ENCODE measurements at regions not wholly inside any gene's neighbourhood (a gene's known extent, or its start where the extent isn't known, plus 50 kb on each side); places are given as distances from the start of the nearest gene placed in this dataset.

DNA sequence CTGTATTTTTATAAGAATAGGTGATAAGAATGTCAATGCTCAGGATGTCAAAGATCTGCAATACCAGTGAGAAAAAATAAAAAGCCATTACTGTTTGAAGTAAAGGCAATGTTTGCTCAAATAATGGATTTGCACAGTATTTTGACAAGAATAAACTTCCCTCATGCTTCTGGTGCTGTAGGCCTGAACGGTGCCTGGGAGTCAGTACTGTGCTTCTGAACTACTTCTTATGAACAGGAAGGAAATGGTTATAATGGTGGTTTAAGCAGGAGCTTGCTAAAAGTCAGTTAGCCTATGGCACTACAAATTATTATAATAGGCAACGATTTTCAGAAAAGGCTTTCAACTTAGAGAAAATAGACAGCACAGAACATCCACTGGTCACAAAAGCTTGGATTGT is 548.3 kb upstream of the CDH18 start:
- BruUV-seq (replicated peaks): no TSS peak
- FAIRE-seq: no peak
- dilution Hi-C loops (cut with MboI; ENCODE audit: extremely low pct_ligation_motif_present, low sequenced_read_pairs): no loop called here

More for the DNA sequence above, 548.3 kb upstream of the CDH18 start:
- Histone ChIP-seq H3K27ac (ENCODE audit: insufficient read depth, low read depth, low read length) (no peak overlapping the region), H3K4me1 (ENCODE audit: control insufficient read depth, extremely low read depth, insufficient read depth, low read length) (no peaks in the 10 kb centered on the region), H2AFZ (ENCODE audit: low read depth, low read length) (no peak overlapping the region), H4K20me1 (replicated peaks; ENCODE audit: control insufficient read depth, extremely low read depth, insufficient read depth, low read length) (no peaks in the 10 kb centered on the region), H3K9me1 (replicated peaks; ENCODE audit: control insufficient read depth, extremely low read depth, insufficient read depth, low read length) (no peaks in the 10 kb centered on the region), H3K4me2 (ENCODE audit: insufficient read depth, low read length) (no peak overlapping the region), H3K36me3 (ENCODE audit: control insufficient read depth in 2 of 2, extremely low read depth in 1 of 2, insufficient read depth in 2 of 2, low read length in 2 of 2) (no peaks in the 10 kb centered on the region), H3K27me3 (ENCODE audit: control insufficient read depth in 2 of 2, insufficient read depth in 2 of 2, low read length in 2 of 2) (no peaks in the 10 kb centered on the region), H3K4me3 (replicated peaks in 1 of 3; ENCODE audit: insufficient read depth in 1 of 3, low read depth in 1 of 3, low read length in 3 of 3) (no peak overlapping the region), H3K9me3 (replicated peaks; ENCODE audit: control insufficient read depth, insufficient read depth, low read length) (peaks cover 4% of the 10 kb centered on the region), H3K9ac (replicated peaks; ENCODE audit: extremely low read depth, insufficient read depth, low read length) (no peak overlapping the region), H3K79me2 (ENCODE audit: control insufficient read depth, insufficient read depth, low read length) (no peaks in the 10 kb centered on the region)
- no peak for DNase-seq (ENCODE audit: low read depth, low spot score)
- POLR2A ChIA-PET: no interaction called here
- TF ChIP-seq FOS (IDR thresholded peaks at IDR 0.05; ENCODE audit: borderline replicate concordance, insufficient read depth, low read length) (no peak), EZH2 (IDR thresholded peaks at IDR 0.05; ENCODE audit: borderline replicate concordance, low read depth, low read length, severe bottlenecking) (no peak), POLR2A (IDR thresholded peaks at IDR 0.05; ENCODE audit: low read depth, low read length) (no peak), GATA2 (IDR thresholded peaks at IDR 0.05; ENCODE audit: insufficient read depth, insufficient read length, low read depth, low read length) (no peak), JUN (IDR thresholded peaks at IDR 0.05; ENCODE audit: borderline replicate concordance, insufficient read depth, insufficient read length, low read depth) (no peak), MYC (IDR thresholded peaks at IDR 0.05; ENCODE audit: low read depth, low read length) (no peak), POLR2AphosphoS5 (IDR thresholded peaks at IDR 0.05; ENCODE audit: insufficient read depth, low read depth, low read length) (no peak)
- TF ChIP-seq, protein P1, sequence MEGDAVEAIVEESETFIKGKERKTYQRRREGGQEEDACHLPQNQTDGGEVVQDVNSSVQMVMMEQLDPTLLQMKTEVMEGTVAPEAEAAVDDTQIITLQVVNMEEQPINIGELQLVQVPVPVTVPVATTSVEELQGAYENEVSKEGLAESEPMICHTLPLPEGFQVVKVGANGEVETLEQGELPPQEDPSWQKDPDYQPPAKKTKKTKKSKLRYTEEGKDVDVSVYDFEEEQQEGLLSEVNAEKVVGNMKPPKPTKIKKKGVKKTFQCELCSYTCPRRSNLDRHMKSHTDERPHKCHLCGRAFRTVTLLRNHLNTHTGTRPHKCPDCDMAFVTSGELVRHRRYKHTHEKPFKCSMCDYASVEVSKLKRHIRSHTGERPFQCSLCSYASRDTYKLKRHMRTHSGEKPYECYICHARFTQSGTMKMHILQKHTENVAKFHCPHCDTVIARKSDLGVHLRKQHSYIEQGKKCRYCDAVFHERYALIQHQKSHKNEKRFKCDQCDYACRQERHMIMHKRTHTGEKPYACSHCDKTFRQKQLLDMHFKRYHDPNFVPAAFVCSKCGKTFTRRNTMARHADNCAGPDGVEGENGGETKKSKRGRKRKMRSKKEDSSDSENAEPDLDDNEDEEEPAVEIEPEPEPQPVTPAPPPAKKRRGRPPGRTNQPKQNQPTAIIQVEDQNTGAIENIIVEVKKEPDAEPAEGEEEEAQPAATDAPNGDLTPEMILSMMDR (IDR thresholded peaks at IDR 0.05; ENCODE audit: extremely low read depth in 1 of 2, insufficient read depth in 1 of 2, low read depth in 1 of 2, low read length in 2 of 2): no peak
- TF ChIP-seq, protein P2, sequence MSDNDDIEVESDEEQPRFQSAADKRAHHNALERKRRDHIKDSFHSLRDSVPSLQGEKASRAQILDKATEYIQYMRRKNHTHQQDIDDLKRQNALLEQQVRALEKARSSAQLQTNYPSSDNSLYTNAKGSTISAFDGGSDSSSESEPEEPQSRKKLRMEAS (IDR thresholded peaks at IDR 0.05; ENCODE audit: insufficient read depth, insufficient read length): no peak
- CTCF ChIA-PET: no interaction called here
- intact Hi-C loops (cut with micrococcal nuclease): no loop called here

Measured in endothelial cell of umbilical vein (primary cell).